ENCODE measurements at regions not wholly inside any gene's neighbourhood (a gene's known extent, or its start where the extent isn't known, plus 50 kb on each side); places are given as distances from the start of the nearest gene placed in this dataset.

DNA sequence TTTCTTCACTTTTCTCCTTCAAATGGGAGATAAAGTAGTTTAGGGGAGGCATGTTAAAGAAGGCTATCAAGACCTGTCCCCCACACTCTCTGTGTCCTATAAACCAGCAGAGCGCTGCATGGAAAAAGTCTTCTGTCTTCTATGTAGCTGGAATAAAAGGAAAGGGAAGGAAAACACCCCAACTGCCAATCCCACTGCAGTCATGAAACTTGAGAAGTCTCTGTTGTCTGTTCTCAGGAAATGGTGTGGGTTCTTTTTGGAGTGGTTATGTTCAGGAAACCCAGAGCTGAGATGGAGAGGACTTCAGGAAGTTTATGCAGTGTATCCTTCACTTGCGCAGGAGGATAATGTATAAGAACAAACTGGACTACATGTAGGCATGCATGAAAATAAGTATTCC, 274.3 kb downstream of the GAS1 start:
- no peak overlapping the region for H3K4me3 ChIP-seq (ENCODE audit: control insufficient read depth, low read depth, low read length)
- no peak for TF ChIP-seq CTCF (conservative IDR thresholded peaks at IDR 0.05; ENCODE audit: control insufficient read depth, insufficient read depth, low read depth, low read length)
- DNase-seq (ENCODE audit: low read depth) = no peak

DNA sequence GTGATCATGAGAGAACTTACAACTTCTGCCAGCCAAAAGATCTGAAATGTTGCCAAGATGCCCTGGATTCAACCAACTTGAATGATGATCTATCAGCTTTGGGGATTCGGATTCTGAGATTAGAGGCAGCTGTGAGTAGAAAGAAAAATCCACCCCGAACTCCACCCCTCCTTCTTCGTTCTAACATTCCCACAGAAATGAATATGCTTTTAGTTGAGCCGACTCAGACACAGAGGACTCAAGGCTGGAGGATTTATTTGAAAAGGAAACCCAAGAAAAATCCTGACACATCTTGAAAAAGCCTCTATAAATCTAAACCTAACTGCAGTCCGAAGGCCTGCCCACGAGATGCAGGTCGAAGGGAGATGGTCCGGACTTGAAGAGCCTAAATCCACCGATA, 275.0 kb downstream of the GAS1 start:
- H3K4me3 ChIP-seq (ENCODE audit: control insufficient read depth, low read depth, low read length) = no peak overlapping the region
- TF ChIP-seq CTCF (conservative IDR thresholded peaks at IDR 0.05; ENCODE audit: control insufficient read depth, insufficient read depth, low read depth, low read length) = no peak
- DNase-seq (ENCODE audit: low read depth) = no peak

DNA sequence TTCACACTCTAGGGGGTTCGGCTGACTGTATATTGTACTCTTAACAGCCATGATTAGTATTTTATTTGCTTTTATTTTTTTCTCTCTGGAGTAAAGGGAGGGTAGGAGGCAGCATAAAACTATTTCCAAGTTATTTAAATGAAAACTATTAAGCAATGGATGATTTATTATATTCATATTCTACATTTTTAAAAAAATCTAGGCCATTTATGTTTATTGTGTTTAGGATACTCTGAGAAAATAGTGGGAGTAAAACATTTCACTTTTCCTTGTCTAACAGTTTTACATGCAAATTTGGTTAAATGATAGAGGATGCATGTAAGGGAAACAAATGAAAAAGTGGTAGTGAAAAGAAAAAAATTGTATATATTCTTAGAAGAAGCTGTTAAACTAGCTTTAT, 276.3 kb downstream of the GAS1 start:
- H3K4me3 ChIP-seq (ENCODE audit: control insufficient read depth, low read depth, low read length) = no peak overlapping the region
- TF ChIP-seq CTCF (conservative IDR thresholded peaks at IDR 0.05; ENCODE audit: control insufficient read depth, insufficient read depth, low read depth, low read length) = no peak
- DNase-seq (ENCODE audit: low read depth) = no peak

DNA sequence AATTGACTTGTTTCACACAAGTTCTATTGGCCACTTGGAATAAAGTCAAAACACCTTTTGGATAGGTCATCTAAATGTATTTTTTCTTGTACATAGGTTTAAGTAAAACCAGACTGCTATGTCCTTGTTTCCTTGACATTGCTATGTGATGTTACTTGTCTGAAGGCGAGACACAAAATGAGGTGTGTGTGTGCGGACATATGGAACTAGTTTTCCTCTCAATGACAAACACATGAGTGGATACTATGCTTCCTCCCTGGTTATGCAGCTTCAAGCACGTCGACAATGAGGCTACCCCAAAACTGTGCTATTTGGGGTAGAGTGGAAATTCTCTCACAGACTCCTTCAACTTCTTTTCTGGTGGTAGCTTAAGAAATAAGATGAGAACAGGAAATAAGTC, 276.8 kb downstream of the GAS1 start:
- no peak for DNase-seq (ENCODE audit: low read depth)
- H3K4me3 ChIP-seq (ENCODE audit: control insufficient read depth, low read depth, low read length) = no peak overlapping the region
- no peak for TF ChIP-seq CTCF (conservative IDR thresholded peaks at IDR 0.05; ENCODE audit: control insufficient read depth, insufficient read depth, low read depth, low read length)

- no peak for DNase-seq (ENCODE audit: low read depth)
- no peak for TF ChIP-seq CTCF (conservative IDR thresholded peaks at IDR 0.05; ENCODE audit: control insufficient read depth, insufficient read depth, low read depth, low read length)
- no peak overlapping the region for H3K4me3 ChIP-seq (ENCODE audit: control insufficient read depth, low read depth, low read length)
These were observed 277.2 kb downstream of the GAS1 start for GRCh38 chr9:86670076-86670475.

- no peak overlapping the region for H3K4me3 ChIP-seq (ENCODE audit: control insufficient read depth, low read depth, low read length)
- no peak for DNase-seq (ENCODE audit: low read depth)
- no peak for TF ChIP-seq CTCF (conservative IDR thresholded peaks at IDR 0.05; ENCODE audit: control insufficient read depth, insufficient read depth, low read depth, low read length)
These were observed 277.9 kb downstream of the GAS1 start for GRCh38 chr9:86669422-86669821.

DNA sequence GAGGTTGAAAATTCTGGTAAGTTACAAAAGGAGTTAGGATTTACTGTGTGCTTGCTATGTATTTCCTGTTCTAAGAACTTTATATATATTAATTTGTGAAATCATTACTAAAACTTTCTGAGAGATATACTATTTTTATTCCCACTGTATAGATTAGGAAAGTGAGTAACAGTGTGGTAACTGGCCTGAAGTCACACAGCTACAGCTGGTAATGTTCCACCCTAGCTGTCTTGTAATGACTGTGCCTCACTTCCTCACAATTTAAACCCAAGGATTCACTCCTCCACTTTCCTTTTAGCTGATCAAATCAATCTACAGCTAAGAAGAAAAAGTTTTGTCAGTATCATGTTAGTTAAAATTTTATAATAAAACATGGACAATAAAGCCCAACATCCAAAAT, 278.8 kb downstream of the GAS1 start:
- TF ChIP-seq CTCF (conservative IDR thresholded peaks at IDR 0.05; ENCODE audit: control insufficient read depth, insufficient read depth, low read depth, low read length) = no peak
- no peak overlapping the region for H3K4me3 ChIP-seq (ENCODE audit: control insufficient read depth, low read depth, low read length)

More for the DNA sequence above, 278.8 kb downstream of the GAS1 start:
- peak; percentile 53 for DNase-seq (ENCODE audit: low read depth)
